ENCODE measurements at regions not wholly inside any gene's neighbourhood (a gene's known extent, or its start where the extent isn't known, plus 50 kb on each side); places are given as distances from the start of the nearest gene placed in this dataset.

- intact Hi-C loops (cut with DNase I; ENCODE audit: low total_unique reads) (no loop called here), in situ Hi-C loops (cut with MboI; ENCODE audit: low pct_ligation_motif_present in 1 of 4, low pct_unique_long_range_greater_than_20kb in 1 of 4, low sequenced_read_pairs in 3 of 4) (no loop called here)
- 80 to 89% methylated on average over 1 to 3 of the region's 3 CpGs for WGBS, 2 donors (ENCODE audit: low coverage in 1 of 2)
- H3K27me3 ChIP-seq, result no peaks in the 10 kb centered on the region
- H3K4me3 ChIP-seq, result no peak overlapping the region
- H3K27ac ChIP-seq, result no peak overlapping the region
- TF ChIP-seq POLR2A (IDR thresholded peaks at IDR 0.05) (no peak), POLR2AphosphoS5 (IDR thresholded peaks at IDR 0.05) (no peak), CTCF (IDR thresholded peaks at IDR 0.05) (no peak), EP300 (IDR thresholded peaks at IDR 0.05; ENCODE audit: low read depth) (no peak)
- peaks cover 0 to 5% of the 10 kb centered on the region in 2 donors for H3K9me3 ChIP-seq
- no peaks in the 10 kb centered on the region for H3K4me1 ChIP-seq
- no peaks in the 10 kb centered on the region for H3K36me3 ChIP-seq
- no peak for DNase-seq
These were observed 856.3 kb upstream of the SLITRK6 start for GRCh38 chr13:86655561-86655960.

- intact Hi-C loops (cut with DNase I; ENCODE audit: low total_unique reads), result no loop called here
- no peaks in the 10 kb centered on the region for H3K36me3 ChIP-seq
- no peak for DNase-seq
- H3K4me1 ChIP-seq, result no peaks in the 10 kb centered on the region
- no peaks in the 10 kb centered on the region for H3K27me3 ChIP-seq
- no peak overlapping the region for H3K27ac ChIP-seq
- 75 to 82% methylated on average over 1 of the region's 1 CpG for WGBS, 2 donors (ENCODE audit: low coverage in 1 of 2)
- peaks cover 0 to 5% of the 10 kb centered on the region in 2 donors for H3K9me3 ChIP-seq
- in situ Hi-C loops (cut with MboI; ENCODE audit: low pct_ligation_motif_present in 1 of 4, low pct_unique_long_range_greater_than_20kb in 1 of 4, low sequenced_read_pairs in 3 of 4), result no loop called here
- TF ChIP-seq EP300 (IDR thresholded peaks at IDR 0.05; ENCODE audit: low read depth) (no peak), POLR2A (IDR thresholded peaks at IDR 0.05) (no peak), POLR2AphosphoS5 (IDR thresholded peaks at IDR 0.05) (no peak), CTCF (IDR thresholded peaks at IDR 0.05) (no peak)
- H3K4me3 ChIP-seq, result no peak overlapping the region
These were observed 860.9 kb upstream of the SLITRK6 start for GRCh38 chr13:86660090-86660489.

GRCh38 chr13:86665842-86666241, 866.6 kb upstream of the SLITRK6 start:
- 89 to 100% methylated on average over 3 of the region's 3 CpGs for WGBS, 2 donors (ENCODE audit: low coverage in 1 of 2)
- no peak for DNase-seq
- Histone ChIP-seq H3K27ac (no peak overlapping the region), H3K36me3 (no peaks in the 10 kb centered on the region), H3K27me3 (no peaks in the 10 kb centered on the region), H3K4me3 (no peak overlapping the region), H3K9me3 (no peaks in the 10 kb centered on the region), H3K4me1 (no peaks in the 10 kb centered on the region)
- intact Hi-C loops (cut with DNase I; ENCODE audit: low total_unique reads) (no loop called here), in situ Hi-C loops (cut with MboI; ENCODE audit: low pct_ligation_motif_present in 1 of 4, low pct_unique_long_range_greater_than_20kb in 1 of 4, low sequenced_read_pairs in 3 of 4) (no loop called here)
- TF ChIP-seq CTCF (IDR thresholded peaks at IDR 0.05) (no peak), POLR2AphosphoS5 (IDR thresholded peaks at IDR 0.05) (no peak), POLR2A (IDR thresholded peaks at IDR 0.05) (no peak), EP300 (IDR thresholded peaks at IDR 0.05; ENCODE audit: low read depth) (no peak)

- no peak for DNase-seq
- H3K9me3 ChIP-seq, result no peaks in the 10 kb centered on the region
- intact Hi-C loops (cut with DNase I; ENCODE audit: low total_unique reads), result no loop called here
- no peaks in the 10 kb centered on the region for H3K4me1 ChIP-seq
- TF ChIP-seq EP300 (IDR thresholded peaks at IDR 0.05; ENCODE audit: low read depth) (no peak), CTCF (IDR thresholded peaks at IDR 0.05) (no peak), POLR2AphosphoS5 (IDR thresholded peaks at IDR 0.05) (no peak), POLR2A (IDR thresholded peaks at IDR 0.05) (no peak)
- no peak overlapping the region for H3K27ac ChIP-seq
- H3K4me3 ChIP-seq, result no peak overlapping the region
- no peaks in the 10 kb centered on the region for H3K27me3 ChIP-seq
- H3K36me3 ChIP-seq, result no peaks in the 10 kb centered on the region
- in situ Hi-C loops (cut with MboI; ENCODE audit: low pct_ligation_motif_present in 1 of 4, low pct_unique_long_range_greater_than_20kb in 1 of 4, low sequenced_read_pairs in 3 of 4), result no loop called here
These were observed 874.8 kb upstream of the SLITRK6 start for GRCh38 chr13:86673931-86674431.

Data from transverse colon (tissue), 4 donors.